ENCODE measurements at regions not wholly inside any gene's neighbourhood (a gene's known extent, or its start where the extent isn't known, plus 50 kb on each side); places are given as distances from the start of the nearest gene placed in this dataset.

GRCh38 chr11:119512369-119512768, 89.4 kb upstream of the THY1 start:
- H3K4me3 ChIP-seq (replicated peaks in 1 of 4; ENCODE audit: control extremely low read depth in 1 of 4, insufficient read depth in 1 of 4, low read depth in 3 of 4, low read length in 4 of 4) = no peak overlapping the region
- H3K4me2 ChIP-seq (ENCODE audit: extremely low read depth, insufficient read depth, low read length) = no peak overlapping the region
- no peak for TF ChIP-seq EZH2 (IDR thresholded peaks at IDR 0.05; ENCODE audit: low read length, missing control alignments)
- TF ChIP-seq, protein P1, sequence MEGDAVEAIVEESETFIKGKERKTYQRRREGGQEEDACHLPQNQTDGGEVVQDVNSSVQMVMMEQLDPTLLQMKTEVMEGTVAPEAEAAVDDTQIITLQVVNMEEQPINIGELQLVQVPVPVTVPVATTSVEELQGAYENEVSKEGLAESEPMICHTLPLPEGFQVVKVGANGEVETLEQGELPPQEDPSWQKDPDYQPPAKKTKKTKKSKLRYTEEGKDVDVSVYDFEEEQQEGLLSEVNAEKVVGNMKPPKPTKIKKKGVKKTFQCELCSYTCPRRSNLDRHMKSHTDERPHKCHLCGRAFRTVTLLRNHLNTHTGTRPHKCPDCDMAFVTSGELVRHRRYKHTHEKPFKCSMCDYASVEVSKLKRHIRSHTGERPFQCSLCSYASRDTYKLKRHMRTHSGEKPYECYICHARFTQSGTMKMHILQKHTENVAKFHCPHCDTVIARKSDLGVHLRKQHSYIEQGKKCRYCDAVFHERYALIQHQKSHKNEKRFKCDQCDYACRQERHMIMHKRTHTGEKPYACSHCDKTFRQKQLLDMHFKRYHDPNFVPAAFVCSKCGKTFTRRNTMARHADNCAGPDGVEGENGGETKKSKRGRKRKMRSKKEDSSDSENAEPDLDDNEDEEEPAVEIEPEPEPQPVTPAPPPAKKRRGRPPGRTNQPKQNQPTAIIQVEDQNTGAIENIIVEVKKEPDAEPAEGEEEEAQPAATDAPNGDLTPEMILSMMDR (conservative IDR thresholded peaks at IDR 0.05 in 1 of 2, IDR thresholded peaks at IDR 0.05 in 1 of 2; ENCODE audit: low read depth in 1 of 2, low read length in 2 of 2) = no peak
- no peak overlapping the region for H3K27ac ChIP-seq (ENCODE audit: insufficient read depth, low read length)
- H3K9ac ChIP-seq (ENCODE audit: insufficient read depth, low read length) = no peak overlapping the region
- no peak overlapping the region for H2AFZ ChIP-seq (ENCODE audit: low read length)
- peaks cover 10% of the 10 kb centered on the region for H3K4me1 ChIP-seq (ENCODE audit: control insufficient read depth, extremely low read depth, insufficient read depth, low read length)
- no peak for DNase-seq (ENCODE audit: low read depth in 2 of 2)
- H4K20me1 ChIP-seq (ENCODE audit: control insufficient read depth, extremely low read depth, insufficient read depth, low read length) = no peaks in the 10 kb centered on the region
- no peaks in the 10 kb centered on the region for H3K79me2 ChIP-seq (ENCODE audit: control insufficient read depth, insufficient read depth, low read length)
- no peaks in the 10 kb centered on the region for H3K9me3 ChIP-seq (ENCODE audit: control insufficient read depth, insufficient read depth, low read depth, low read length)
- H3K27me3 ChIP-seq (ENCODE audit: control insufficient read depth, insufficient read depth, low read length) = peaks cover 19% of the 10 kb centered on the region
- no peaks in the 10 kb centered on the region for H3K36me3 ChIP-seq (ENCODE audit: control insufficient read depth, insufficient read depth, low read length)

DNA sequence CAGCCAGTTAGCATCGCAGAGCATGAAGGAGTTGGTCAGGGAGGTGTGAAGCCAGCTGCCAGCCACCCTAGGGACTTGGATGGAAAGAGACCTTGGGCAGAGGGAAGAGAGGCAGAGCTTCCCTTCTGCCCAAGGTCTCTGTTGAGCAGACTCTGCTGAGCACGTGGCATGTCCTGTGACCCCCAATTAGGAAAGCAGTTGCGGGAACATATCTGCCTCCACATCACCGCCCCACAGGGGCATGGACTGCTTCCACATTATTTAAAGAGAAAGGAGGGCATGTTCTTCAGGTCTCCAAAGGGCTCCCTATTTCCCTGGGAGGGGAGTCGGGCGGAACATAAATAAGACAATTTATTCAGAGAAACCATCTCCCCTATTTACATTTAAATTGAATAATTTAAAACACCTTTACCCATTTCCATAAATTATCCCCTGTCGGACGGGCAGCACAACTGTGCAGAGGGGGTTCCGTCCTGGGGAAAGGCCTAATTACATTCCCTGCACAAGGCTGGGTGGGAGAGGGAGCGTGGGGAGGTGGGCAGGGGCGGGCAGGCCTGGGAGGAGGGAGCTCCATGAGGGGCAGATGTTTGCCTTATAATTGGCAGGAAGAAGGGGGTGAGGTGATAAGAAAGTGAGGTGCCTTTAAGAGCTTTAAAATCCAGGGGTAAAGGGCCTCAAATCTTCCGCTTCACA, 88.8 kb upstream of the THY1 start:
- Histone ChIP-seq H3K4me1 (ENCODE audit: control insufficient read depth, extremely low read depth, insufficient read depth, low read length) (peaks cover 10% of the 10 kb centered on the region), H3K79me2 (ENCODE audit: control insufficient read depth, insufficient read depth, low read length) (no peaks in the 10 kb centered on the region), H3K9me3 (ENCODE audit: control insufficient read depth, insufficient read depth, low read depth, low read length) (no peaks in the 10 kb centered on the region), H3K27ac (ENCODE audit: insufficient read depth, low read length) (no peak overlapping the region), H2AFZ (ENCODE audit: low read length) (no peak overlapping the region), H3K27me3 (ENCODE audit: control insufficient read depth, insufficient read depth, low read length) (peaks cover 19% of the 10 kb centered on the region), H3K9ac (ENCODE audit: insufficient read depth, low read length) (no peak overlapping the region), H3K4me2 (ENCODE audit: extremely low read depth, insufficient read depth, low read length) (no peak overlapping the region), H4K20me1 (ENCODE audit: control insufficient read depth, extremely low read depth, insufficient read depth, low read length) (no peaks in the 10 kb centered on the region), H3K4me3 (replicated peaks in 1 of 4; ENCODE audit: control extremely low read depth in 1 of 4, insufficient read depth in 1 of 4, low read depth in 3 of 4, low read length in 4 of 4) (no peak overlapping the region), H3K36me3 (ENCODE audit: control insufficient read depth, insufficient read depth, low read length) (no peaks in the 10 kb centered on the region)
- DNase-seq (ENCODE audit: low read depth in 2 of 2) = no peak
- TF ChIP-seq, protein P1 (conservative IDR thresholded peaks at IDR 0.05 in 1 of 2, IDR thresholded peaks at IDR 0.05 in 1 of 2; ENCODE audit: low read depth in 1 of 2, low read length in 2 of 2) = no peak
- TF ChIP-seq EZH2 (IDR thresholded peaks at IDR 0.05; ENCODE audit: low read length, missing control alignments) = no peak

- Histone ChIP-seq H2AFZ (ENCODE audit: low read length) (no peak overlapping the region), H3K4me2 (ENCODE audit: extremely low read depth, insufficient read depth, low read length) (no peak overlapping the region), H3K9ac (ENCODE audit: insufficient read depth, low read length) (no peak overlapping the region), H3K27ac (ENCODE audit: insufficient read depth, low read length) (peak overlapping the region; percentile 22), H3K27me3 (ENCODE audit: control insufficient read depth, insufficient read depth, low read length) (peaks cover 19% of the 10 kb centered on the region), H3K36me3 (ENCODE audit: control insufficient read depth, insufficient read depth, low read length) (no peaks in the 10 kb centered on the region), H3K79me2 (ENCODE audit: control insufficient read depth, insufficient read depth, low read length) (no peaks in the 10 kb centered on the region), H4K20me1 (ENCODE audit: control insufficient read depth, extremely low read depth, insufficient read depth, low read length) (no peaks in the 10 kb centered on the region), H3K4me1 (ENCODE audit: control insufficient read depth, extremely low read depth, insufficient read depth, low read length) (peaks cover 10% of the 10 kb centered on the region), H3K9me3 (ENCODE audit: control insufficient read depth, insufficient read depth, low read depth, low read length) (no peaks in the 10 kb centered on the region), H3K4me3 (replicated peaks in 1 of 4; ENCODE audit: control extremely low read depth in 1 of 4, insufficient read depth in 1 of 4, low read depth in 3 of 4, low read length in 4 of 4) (no peak overlapping the region)
- DNase-seq (ENCODE audit: low read depth in 2 of 2) = peak; percentile 88 to 95
- TF ChIP-seq, protein P1 (conservative IDR thresholded peaks at IDR 0.05 in 1 of 2, IDR thresholded peaks at IDR 0.05 in 1 of 2; ENCODE audit: low read depth in 1 of 2, low read length in 2 of 2) = no peak
- no peak for TF ChIP-seq EZH2 (IDR thresholded peaks at IDR 0.05; ENCODE audit: low read length, missing control alignments)
Observed at GRCh38 chr11:119509969-119510401, 87.0 kb upstream of the THY1 start.

Measured in fibroblast of lung (primary cell).